ENCODE measurements at regions not wholly inside any gene's neighbourhood (a gene's known extent, or its start where the extent isn't known, plus 50 kb on each side); places are given as distances from the start of the nearest gene placed in this dataset.

DNA sequence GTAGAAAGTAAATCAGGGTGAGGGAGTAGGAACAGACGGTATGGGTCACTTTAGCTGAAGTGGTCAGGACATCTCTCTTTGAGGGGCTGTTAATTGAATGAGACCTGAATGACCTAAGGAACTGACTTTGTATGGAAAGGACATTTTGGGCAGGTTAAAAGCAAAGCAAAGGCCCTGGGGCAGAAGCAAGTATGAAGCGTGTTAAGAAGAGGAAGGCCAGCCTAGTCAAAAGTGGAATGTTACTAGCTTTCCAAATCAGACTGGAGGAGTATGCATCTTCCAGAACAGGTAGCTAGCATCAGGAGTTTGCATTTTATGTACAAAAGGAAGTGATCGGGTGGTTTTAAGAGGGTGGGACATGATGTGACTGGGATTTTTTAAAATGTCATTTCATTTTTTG, 70.9 kb upstream of the PCGF5 start:
- DNase-seq: no peak

DNA sequence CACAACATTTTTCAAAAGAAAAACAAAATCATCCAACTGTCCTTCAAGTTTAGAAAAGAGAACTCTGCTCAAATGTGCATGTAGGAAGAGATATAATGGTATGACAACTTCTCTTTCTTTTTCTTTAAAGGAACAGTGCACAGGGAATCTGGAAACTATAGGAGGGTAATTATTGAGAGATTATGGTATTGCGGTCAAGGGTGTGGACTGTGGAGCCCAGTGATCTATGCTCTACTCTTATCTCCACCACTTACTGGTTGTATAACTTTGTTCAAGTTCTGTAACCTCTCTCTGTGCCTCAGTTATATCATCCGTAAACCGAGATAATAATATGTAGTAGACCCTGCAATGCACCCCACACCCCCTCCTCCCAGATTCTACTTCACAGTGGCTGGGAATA, 69.8 kb upstream of the PCGF5 start:
- no peak for DNase-seq

GRCh38 chr10:91153508-91153907, 67.0 kb upstream of the PCGF5 start:
- DNase-seq: no peak

GRCh38 chr10:91154842-91155241, 65.6 kb upstream of the PCGF5 start:
- no peak for DNase-seq

GRCh38 chr10:91156196-91156595, 64.3 kb upstream of the PCGF5 start:
- DNase-seq: no peak

DNA sequence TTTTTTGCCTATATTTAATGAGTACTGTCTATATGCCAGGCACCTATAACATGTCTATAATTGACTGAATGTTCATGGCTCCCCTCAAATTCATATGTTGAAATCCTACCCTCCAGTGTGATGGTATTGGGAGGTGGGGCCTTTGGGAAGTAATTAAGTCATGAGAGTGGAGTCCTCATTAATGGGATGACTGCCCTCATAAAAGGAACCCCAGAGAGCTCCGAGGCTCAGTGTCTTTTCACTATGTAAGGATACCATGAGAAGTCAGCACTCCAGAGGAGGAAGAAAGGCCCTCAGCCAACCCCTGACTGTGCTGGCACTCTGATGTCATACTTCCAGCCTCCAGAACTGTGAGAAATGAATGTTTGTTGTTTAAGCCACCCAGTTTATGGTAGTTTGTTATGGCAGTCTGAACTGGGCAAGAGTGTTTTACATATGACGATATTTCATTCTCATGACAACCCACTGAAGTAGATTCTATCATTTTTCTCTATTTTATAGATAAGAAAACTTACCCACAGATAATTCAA, 61.1 kb upstream of the PCGF5 start:
- no peak for DNase-seq

GRCh38 chr10:91162050-91162494, 58.4 kb upstream of the PCGF5 start:
- no peak for DNase-seq

GRCh38 chr10:91162495-91163268, 57.8 kb upstream of the PCGF5 start:
- peak; percentile 19 to 27 for DNase-seq

DNA sequence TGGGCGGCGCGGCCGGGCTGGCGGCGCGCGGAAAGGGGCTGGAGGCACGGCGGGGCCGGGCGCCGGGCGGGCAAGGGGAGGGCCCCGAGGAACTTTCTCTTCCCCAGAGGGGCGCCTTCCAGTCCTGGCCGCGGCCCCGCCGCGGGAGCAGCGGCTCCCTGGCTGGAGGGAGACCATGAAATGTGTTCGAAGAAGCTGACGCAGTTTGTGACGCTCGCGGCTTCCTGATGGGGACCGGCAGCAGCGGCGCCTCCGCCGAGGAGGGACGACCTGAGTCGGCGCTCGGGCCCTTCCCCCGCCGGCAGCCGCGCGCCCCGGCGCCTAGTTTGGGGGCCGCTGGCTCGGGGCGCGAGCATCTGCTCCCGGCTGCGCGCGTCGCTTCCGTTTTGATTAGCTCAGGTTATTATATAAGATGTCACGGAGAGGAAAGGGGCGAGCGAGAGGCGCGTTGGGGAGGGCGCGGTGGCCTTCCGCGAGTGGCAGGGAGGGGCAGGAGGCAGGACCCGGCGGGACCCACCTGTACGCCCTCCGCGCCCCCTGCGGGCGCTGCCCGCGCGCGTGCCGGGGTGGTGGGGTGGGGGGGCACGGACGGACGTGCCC, 57.1 kb upstream of the PCGF5 start:
- DNase-seq: no peak

- DNase-seq: no peak
These were observed 56.5 kb upstream of the PCGF5 start for GRCh38 chr10:91163869-91164474.

- no peak for DNase-seq
These were observed 55.9 kb upstream of the PCGF5 start for GRCh38 chr10:91164520-91165065.

DNA sequence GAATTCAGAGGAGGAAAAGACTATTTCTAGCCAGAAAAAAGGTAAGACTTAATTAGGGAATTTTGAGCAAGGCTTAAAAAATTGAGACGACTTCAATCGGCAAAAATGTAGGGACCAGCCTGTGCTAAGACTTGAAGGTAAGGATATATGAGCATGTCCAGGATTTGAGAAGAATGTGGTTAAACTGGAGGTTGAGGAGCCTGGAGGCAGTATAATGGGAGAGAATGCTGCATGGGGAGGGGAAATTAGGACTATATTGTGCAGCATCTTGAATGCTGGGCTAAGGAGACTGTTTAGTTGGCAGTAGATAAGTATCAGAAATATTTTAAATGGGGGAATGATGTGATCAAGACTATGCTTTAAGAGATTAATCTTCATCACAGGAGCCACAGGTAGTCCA, 53.1 kb upstream of the PCGF5 start:
- DNase-seq: no peak

DNA sequence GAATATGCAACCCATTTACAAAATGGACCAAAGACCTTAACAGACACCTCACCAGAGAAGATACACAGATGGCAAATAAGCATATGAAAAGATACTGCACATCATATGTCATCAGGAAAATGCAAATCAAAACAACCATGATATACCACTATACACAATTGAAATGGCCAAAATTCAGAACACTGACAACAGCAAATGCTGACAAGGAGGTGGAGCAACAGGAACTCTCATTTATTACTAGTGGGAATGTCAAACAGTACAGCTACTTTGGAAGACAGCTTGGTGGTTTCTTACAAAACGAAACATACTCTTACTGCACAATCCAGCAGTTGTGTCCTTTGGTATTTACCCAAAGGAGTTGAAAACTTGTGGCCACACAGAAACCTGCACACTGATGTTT, 50.0 kb upstream of the PCGF5 start:
- no peak for DNase-seq

Measured in cerebellar nuclear complex (tissue), 1 donor.